CD4-positive, alpha-beta memory T cell (primary cell): ENCODE measurements at regions not wholly inside any gene's neighbourhood (a gene's known extent, or its start where the extent isn't known, plus 50 kb on each side); places are given as distances from the start of the nearest gene placed in this dataset.

Experiments used
- CTCF ChIA-PET: fragments of 350-600 bp; sonication (Branson Sonifier 250); formaldehyde crosslinking; loops from one replicate; lab custom pipeline; 2021; ENCODE audit warnings: inconsistent platforms; ENCODE audit not compliant: partially characterized antibody; lab: Charles Lee
- POLR2A ChIA-PET: fragments of 350-600 bp; sonication (Branson Sonifier 250); formaldehyde crosslinking; loops from one replicate; lab custom pipeline; 2021; ENCODE audit not compliant: partially characterized antibody; lab: Charles Lee
- DNase-seq, 5 donors: peaks; one replicate each; pipeline versions ENCODE4 v3.0.0 to v3.0.0-alpha.2; 2020 to 2022; ENCODE audit warnings: mixed read lengths in 1 of 5
- H3K27ac ChIP-seq: one replicate; pipeline ENCODE4 v1.7.0; 2013; ENCODE audit warnings: low read depth, low read length
- H3K27me3 ChIP-seq: 2 replicates; pipeline ENCODE4 v1.7.0; 2013; ENCODE audit warnings: mild to moderate bottlenecking, low read length, moderate library complexity; ENCODE audit not compliant: insufficient read depth
- H3K36me3 ChIP-seq: 2 replicates; pipeline ENCODE4 v1.7.0; 2013; ENCODE audit warnings: mild to moderate bottlenecking, low read length, moderate library complexity; ENCODE audit not compliant: insufficient read depth
- H3K4me1 ChIP-seq: 2 replicates; pipeline ENCODE4 v1.7.0; 2013; ENCODE audit warnings: mild to moderate bottlenecking, low read length, moderate library complexity; ENCODE audit not compliant: insufficient read depth
- H3K4me3 ChIP-seq, 2 donors: one replicate each; pipeline ENCODE4 v1.7.0; 2013; ENCODE audit warnings: low read length in 2 of 2, mild to moderate bottlenecking in 1 of 2
- H3K9me3 ChIP-seq, 2 donors: one replicate each; pipeline ENCODE4 v1.7.0; 2013; ENCODE audit warnings: low read length in 2 of 2, control low read depth in 1 of 2; ENCODE audit not compliant: control insufficient read depth in 1 of 2
- H3K27ac Mint-ChIP-seq, 7 donors: one replicate each; pipeline ENCODE4 v1.8.0; 2020 to 2021; ENCODE audit warnings: mixed read lengths in 7 of 7, mild to moderate bottlenecking in 6 of 7, inconsistent platforms in 3 of 7, moderate library complexity in 3 of 7
- H3K27me3 Mint-ChIP-seq, 2 donors: one replicate each; pipeline ENCODE4 v1.8.0; 2020 to 2021; ENCODE audit warnings: mixed read lengths in 2 of 2
- H3K36me3 Mint-ChIP-seq, 2 donors: one replicate each; pipeline ENCODE4 v1.8.0; 2020 to 2021; ENCODE audit warnings: mixed read lengths in 2 of 2, inconsistent platforms in 1 of 2, mild to moderate bottlenecking in 1 of 2
- H3K4me1 Mint-ChIP-seq, 4 donors: one replicate each; pipeline ENCODE4 v1.8.0; 2020 to 2021; ENCODE audit warnings: mixed read lengths in 4 of 4, mild to moderate bottlenecking in 1 of 4
- H3K4me3 Mint-ChIP-seq, 8 donors: one replicate each; pipeline ENCODE4 v1.8.0; 2020 to 2021; ENCODE audit warnings: mixed read lengths in 8 of 8, mild to moderate bottlenecking in 7 of 8, moderate library complexity in 6 of 8, inconsistent platforms in 3 of 8
- H3K9me3 Mint-ChIP-seq, 8 donors: one replicate each; pipeline ENCODE4 v1.8.0; 2020 to 2021; ENCODE audit warnings: mixed read lengths in 8 of 8, mild to moderate bottlenecking in 5 of 8, inconsistent platforms in 3 of 8, moderate library complexity in 1 of 8
- intact Hi-C: fragments of 100-400 bp; cut with micrococcal nuclease; formaldehyde crosslinking; loops from one replicate; pipeline ENCODE4 v1.15.1; 2023

DNA sequence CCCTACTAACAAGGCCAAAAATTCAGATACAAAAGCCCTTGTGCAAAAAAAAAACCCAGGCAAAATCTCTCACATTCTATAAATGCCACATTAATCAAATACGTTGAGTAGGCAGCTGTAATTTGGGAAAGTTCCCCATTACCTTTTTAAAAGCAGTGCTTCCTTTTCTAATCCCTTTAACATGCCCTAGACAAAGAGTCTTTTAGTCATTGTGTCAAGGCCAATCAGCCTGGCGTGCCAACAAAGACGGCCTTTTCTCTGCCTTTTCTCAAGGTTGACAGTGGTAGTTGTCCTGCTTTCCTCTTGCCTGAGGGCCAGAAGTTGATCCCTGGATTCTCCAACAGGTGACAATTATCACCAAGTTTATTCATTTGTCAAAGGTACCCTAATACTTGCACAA is 62.5 kb upstream of the METAP2 start:
- Mint-ChIP-seq H3K27ac (no peak overlapping the region), H3K27me3 (peaks cover 0 to 8% of the 10 kb centered on the region in 2 donors), H3K4me3 (no peak overlapping the region), H3K36me3 (no peaks in the 10 kb centered on the region), H3K4me1 (no peaks in the 10 kb centered on the region), H3K9me3 (no peaks in the 10 kb centered on the region)
- DNase-seq, result no peak
- no peaks in the 10 kb centered on the region for H3K9me3 ChIP-seq
- no peak overlapping the region for H3K4me3 ChIP-seq
- CTCF ChIA-PET, result no interaction called here
- POLR2A ChIA-PET, result no interaction called here
- no peak overlapping the region for H3K27ac ChIP-seq
- no peaks in the 10 kb centered on the region for H3K27me3 ChIP-seq
- no peaks in the 10 kb centered on the region for H3K36me3 ChIP-seq
- no peaks in the 10 kb centered on the region for H3K4me1 ChIP-seq
- intact Hi-C loops, result no loop called here

- POLR2A ChIA-PET, result interaction anchor here (1.6 kb wide), 1 partner anchor 62 kb away, joined by 4 read pairs; the partner anchor contains the start of gene METAP2
Measured at GRCh38 chr12:95412482-95413311, 61.3 kb upstream of the METAP2 start.

DNA sequence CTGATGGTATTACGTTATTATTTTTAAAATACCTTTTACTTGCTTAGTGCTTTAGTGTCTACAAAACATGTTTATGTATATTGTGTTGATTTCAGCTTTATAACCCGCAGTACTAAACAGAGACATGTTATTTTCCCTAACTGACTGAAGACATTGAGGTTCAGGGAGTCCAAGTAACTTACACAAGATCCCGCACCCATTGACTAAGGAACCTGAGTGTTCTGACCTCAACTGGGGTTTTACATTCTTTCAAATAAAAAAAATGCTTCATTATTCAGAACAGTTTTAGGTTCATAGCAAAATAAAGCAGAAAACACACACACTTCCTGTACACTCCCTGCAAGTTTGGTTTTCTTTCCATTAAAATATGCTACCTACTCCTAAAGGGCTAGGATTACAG is 60.4 kb upstream of the METAP2 start:
- intact Hi-C loops, result no loop called here
- H3K27ac Mint-ChIP-seq, result no peak overlapping the region
- H3K27me3 Mint-ChIP-seq, result peaks cover 2 to 8% of the 10 kb centered on the region in 2 donors
- H3K36me3 Mint-ChIP-seq, result no peaks in the 10 kb centered on the region
- Histone ChIP-seq H3K4me3 (no peak overlapping the region), H3K27me3 (no peaks in the 10 kb centered on the region), H3K36me3 (no peaks in the 10 kb centered on the region), H3K9me3 (no peaks in the 10 kb centered on the region), H3K4me1 (no peaks in the 10 kb centered on the region), H3K27ac (no peak overlapping the region)
- H3K9me3 Mint-ChIP-seq, result no peaks in the 10 kb centered on the region
- ChIA-PET POLR2A (no interaction called here), CTCF (no interaction called here)
- DNase-seq, result no peak
- no peak overlapping the region for H3K4me3 Mint-ChIP-seq
- H3K4me1 Mint-ChIP-seq, result no peaks in the 10 kb centered on the region

More at GRCh38 chr12:95412482-95413311, 61.3 kb upstream of the METAP2 start:
- no peaks in the 10 kb centered on the region for H3K9me3 Mint-ChIP-seq
- no peak overlapping the region for H3K4me3 Mint-ChIP-seq
- H3K27me3 Mint-ChIP-seq, result peaks cover 0 to 8% of the 10 kb centered on the region in 2 donors
- H3K27me3 ChIP-seq, result no peaks in the 10 kb centered on the region
- H3K27ac Mint-ChIP-seq, result no peak overlapping the region
- H3K27ac ChIP-seq, result no peak overlapping the region
- H3K4me3 ChIP-seq, result no peak overlapping the region
- DNase-seq, result no peak
- no peaks in the 10 kb centered on the region for H3K36me3 ChIP-seq
- H3K4me1 Mint-ChIP-seq, result no peaks in the 10 kb centered on the region
- CTCF ChIA-PET, result no interaction called here
- no peaks in the 10 kb centered on the region for H3K9me3 ChIP-seq
- intact Hi-C loops, result no loop called here
- no peaks in the 10 kb centered on the region for H3K4me1 ChIP-seq
- no peaks in the 10 kb centered on the region for H3K36me3 Mint-ChIP-seq

GRCh38 chr12:95415451-95415850 is 58.5 kb upstream of the METAP2 start:
- Histone ChIP-seq H3K27me3 (no peaks in the 10 kb centered on the region), H3K27ac (no peak overlapping the region), H3K4me3 (no peak overlapping the region), H3K9me3 (no peaks in the 10 kb centered on the region), H3K4me1 (no peaks in the 10 kb centered on the region), H3K36me3 (no peaks in the 10 kb centered on the region)
- Mint-ChIP-seq H3K4me3 (no peak overlapping the region), H3K27me3 (peaks cover 2 to 3% of the 10 kb centered on the region in 2 donors), H3K36me3 (no peaks in the 10 kb centered on the region), H3K27ac (no peak overlapping the region), H3K9me3 (no peaks in the 10 kb centered on the region), H3K4me1 (no peaks in the 10 kb centered on the region)
- no peak for DNase-seq
- intact Hi-C loops, result no loop called here
- CTCF ChIA-PET, result no interaction called here
- POLR2A ChIA-PET, result no interaction called here

DNA sequence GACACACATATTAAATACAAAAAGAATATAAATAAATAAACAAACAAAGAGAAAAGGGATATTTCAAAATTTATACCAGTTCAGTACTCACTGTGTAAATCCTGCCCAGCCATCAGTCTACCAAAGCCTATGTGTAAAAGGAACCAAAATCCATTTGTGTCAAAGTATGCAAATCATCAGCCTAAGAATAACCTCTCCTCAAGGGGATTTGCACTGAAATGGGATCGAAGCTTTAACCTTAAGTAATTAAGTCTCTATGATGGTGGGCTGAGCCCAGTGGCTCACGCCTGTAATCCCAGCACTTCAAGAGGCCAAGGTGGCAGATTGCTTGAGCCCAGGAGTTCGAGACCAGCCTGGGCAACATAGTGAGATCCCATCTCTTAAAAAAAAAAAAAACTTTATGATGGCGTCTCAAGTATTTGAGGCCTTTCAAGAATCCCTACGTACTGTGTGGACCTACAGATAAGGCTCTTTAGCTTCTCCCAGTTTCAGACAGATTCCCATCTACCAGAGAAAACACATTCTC is 57.8 kb upstream of the METAP2 start:
- CTCF ChIA-PET, result no interaction called here
- no peaks in the 10 kb centered on the region for H3K9me3 ChIP-seq
- H3K27ac ChIP-seq, result no peak overlapping the region
- POLR2A ChIA-PET, result no interaction called here
- no peak overlapping the region for H3K4me3 Mint-ChIP-seq
- no peaks in the 10 kb centered on the region for H3K4me1 ChIP-seq
- no peaks in the 10 kb centered on the region for H3K9me3 Mint-ChIP-seq
- H3K4me3 ChIP-seq, result no peak overlapping the region
- H3K36me3 Mint-ChIP-seq, result no peaks in the 10 kb centered on the region
- H3K27me3 Mint-ChIP-seq, result peaks cover 0 to 3% of the 10 kb centered on the region in 2 donors
- DNase-seq, result no peak
- H3K27me3 ChIP-seq, result no peaks in the 10 kb centered on the region
- H3K4me1 Mint-ChIP-seq, result no peaks in the 10 kb centered on the region
- intact Hi-C loops, result no loop called here
- no peak overlapping the region for H3K27ac Mint-ChIP-seq
- no peaks in the 10 kb centered on the region for H3K36me3 ChIP-seq

DNA sequence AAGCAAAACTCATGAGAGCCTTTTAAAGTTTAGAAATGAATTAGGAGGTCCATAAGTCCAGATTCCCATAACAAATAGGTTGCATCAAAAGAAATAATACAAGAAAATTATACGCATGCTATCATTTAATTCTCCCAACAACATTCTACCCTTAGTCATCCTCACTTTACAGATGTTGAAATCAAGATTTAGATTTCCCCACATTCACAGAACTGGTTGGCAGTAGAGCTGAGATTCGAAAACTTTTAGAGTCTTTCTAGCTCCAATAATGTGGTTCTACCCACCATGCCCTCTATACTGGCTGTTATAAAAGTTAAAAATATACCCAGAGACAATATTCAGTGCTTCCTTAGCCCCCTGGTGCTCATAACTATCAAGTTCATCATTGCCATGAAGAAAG is 56.6 kb upstream of the METAP2 start:
- Histone ChIP-seq H3K4me1 (no peaks in the 10 kb centered on the region), H3K27ac (no peak overlapping the region), H3K9me3 (no peaks in the 10 kb centered on the region), H3K27me3 (no peaks in the 10 kb centered on the region), H3K4me3 (no peak overlapping the region), H3K36me3 (no peaks in the 10 kb centered on the region)
- ChIA-PET CTCF (no interaction called here), POLR2A (no interaction called here)
- Mint-ChIP-seq H3K36me3 (no peaks in the 10 kb centered on the region), H3K9me3 (no peaks in the 10 kb centered on the region), H3K27ac (no peak overlapping the region), H3K4me3 (no peak overlapping the region), H3K27me3 (peaks cover 0 to 3% of the 10 kb centered on the region in 2 donors), H3K4me1 (no peaks in the 10 kb centered on the region)
- intact Hi-C loops, result no loop called here
- DNase-seq, result no peak

DNA sequence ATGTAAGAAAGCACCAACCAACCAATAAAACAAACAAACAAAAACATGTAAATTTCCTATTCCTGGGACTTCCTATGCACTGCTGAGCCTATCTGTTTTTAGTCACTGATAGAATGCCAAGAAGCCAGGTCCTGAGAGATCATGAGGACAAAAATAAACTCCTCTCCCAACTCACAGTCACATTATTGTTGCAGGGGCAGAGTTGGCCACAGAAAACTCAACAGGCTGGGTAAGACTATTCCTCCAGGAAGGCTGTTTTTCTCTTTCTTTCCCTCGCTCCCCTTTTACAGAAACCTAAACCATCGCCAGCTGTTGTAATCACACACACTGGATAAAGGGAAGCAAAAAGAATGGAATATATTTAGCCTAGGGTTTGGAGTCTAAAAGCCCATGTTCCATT is 55.8 kb upstream of the METAP2 start:
- Histone ChIP-seq H3K27me3 (no peaks in the 10 kb centered on the region), H3K9me3 (no peaks in the 10 kb centered on the region), H3K4me3 (no peak overlapping the region), H3K36me3 (no peaks in the 10 kb centered on the region), H3K27ac (no peak overlapping the region), H3K4me1 (no peaks in the 10 kb centered on the region)
- ChIA-PET POLR2A (no interaction called here), CTCF (no interaction called here)
- Mint-ChIP-seq H3K36me3 (no peaks in the 10 kb centered on the region), H3K27ac (no peak overlapping the region), H3K9me3 (no peaks in the 10 kb centered on the region), H3K4me3 (no peak overlapping the region), H3K4me1 (no peaks in the 10 kb centered on the region), H3K27me3 (peaks cover 0 to 3% of the 10 kb centered on the region in 2 donors)
- DNase-seq, result no peak
- intact Hi-C loops, result no loop called here
